ENCODE measurements at regions not wholly inside any gene's neighbourhood (a gene's known extent, or its start where the extent isn't known, plus 50 kb on each side); places are given as distances from the start of the nearest gene placed in this dataset.

- TF ChIP-seq GTF3C2 (IDR thresholded peaks at IDR 0.05; ENCODE audit: borderline replicate concordance, extremely low read depth, insufficient read length) (no peak), GATAD2A (IDR thresholded peaks at IDR 0.05) (no peak), ZFP36 (IDR thresholded peaks at IDR 0.05; ENCODE audit: low read depth, low read length, partially characterized antibody) (no peak), CBFA2T3 (IDR thresholded peaks at IDR 0.05) (0 out of 2 replicates have a peak, but pooled peaks have one; percentile 4), MYNN (IDR thresholded peaks at IDR 0.05) (no peak), MYNN (CRISPR knock-in tag; IDR thresholded peaks at IDR 0.05) (no peak), UBTF (IDR thresholded peaks at IDR 0.05; ENCODE audit: borderline replicate concordance in 1 of 2, low read depth in 2 of 2, low read length in 2 of 2) (no peak)
Measured at GRCh38 chr3:5733995-5734394, 546.5 kb downstream of the EDEM1 start (continued).
